ENCODE measurements at regions not wholly inside any gene's neighbourhood (a gene's known extent, or its start where the extent isn't known, plus 50 kb on each side); places are given as distances from the start of the nearest gene placed in this dataset.
"Not testable (repeated sequence)": the region's sequence is repeated elsewhere in the genome, so short reads cannot be mapped to it uniquely, and the experiment has no call there.

DNA sequence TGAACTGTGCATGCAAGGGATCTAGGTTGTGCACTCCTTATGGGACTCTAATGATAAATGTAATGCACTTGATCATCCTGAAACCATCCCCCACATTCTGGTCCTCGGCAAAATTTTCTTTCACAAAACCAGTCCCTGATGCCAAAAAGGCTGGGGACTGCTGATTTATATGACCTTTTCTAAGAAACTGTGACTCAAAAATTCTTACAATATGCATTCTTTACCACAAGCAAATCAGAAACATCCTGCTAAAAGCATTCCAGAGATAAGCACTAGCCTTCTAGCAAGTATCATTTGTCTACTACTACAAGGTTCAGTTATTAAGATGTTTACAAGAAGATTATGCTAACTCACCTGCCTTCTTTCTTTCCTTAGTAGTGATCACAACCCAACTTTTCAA, 166.5 kb upstream of the PCDH7 start:
- no peak for DNase-seq (ENCODE audit: low read depth)
- TF ChIP-seq, protein P1, sequence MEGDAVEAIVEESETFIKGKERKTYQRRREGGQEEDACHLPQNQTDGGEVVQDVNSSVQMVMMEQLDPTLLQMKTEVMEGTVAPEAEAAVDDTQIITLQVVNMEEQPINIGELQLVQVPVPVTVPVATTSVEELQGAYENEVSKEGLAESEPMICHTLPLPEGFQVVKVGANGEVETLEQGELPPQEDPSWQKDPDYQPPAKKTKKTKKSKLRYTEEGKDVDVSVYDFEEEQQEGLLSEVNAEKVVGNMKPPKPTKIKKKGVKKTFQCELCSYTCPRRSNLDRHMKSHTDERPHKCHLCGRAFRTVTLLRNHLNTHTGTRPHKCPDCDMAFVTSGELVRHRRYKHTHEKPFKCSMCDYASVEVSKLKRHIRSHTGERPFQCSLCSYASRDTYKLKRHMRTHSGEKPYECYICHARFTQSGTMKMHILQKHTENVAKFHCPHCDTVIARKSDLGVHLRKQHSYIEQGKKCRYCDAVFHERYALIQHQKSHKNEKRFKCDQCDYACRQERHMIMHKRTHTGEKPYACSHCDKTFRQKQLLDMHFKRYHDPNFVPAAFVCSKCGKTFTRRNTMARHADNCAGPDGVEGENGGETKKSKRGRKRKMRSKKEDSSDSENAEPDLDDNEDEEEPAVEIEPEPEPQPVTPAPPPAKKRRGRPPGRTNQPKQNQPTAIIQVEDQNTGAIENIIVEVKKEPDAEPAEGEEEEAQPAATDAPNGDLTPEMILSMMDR (conservative IDR thresholded peaks at IDR 0.05; ENCODE audit: low read depth, low read length), result no peak
- H3K4me3 ChIP-seq (ENCODE audit: low read depth, low read length), result no peak overlapping the region

DNA sequence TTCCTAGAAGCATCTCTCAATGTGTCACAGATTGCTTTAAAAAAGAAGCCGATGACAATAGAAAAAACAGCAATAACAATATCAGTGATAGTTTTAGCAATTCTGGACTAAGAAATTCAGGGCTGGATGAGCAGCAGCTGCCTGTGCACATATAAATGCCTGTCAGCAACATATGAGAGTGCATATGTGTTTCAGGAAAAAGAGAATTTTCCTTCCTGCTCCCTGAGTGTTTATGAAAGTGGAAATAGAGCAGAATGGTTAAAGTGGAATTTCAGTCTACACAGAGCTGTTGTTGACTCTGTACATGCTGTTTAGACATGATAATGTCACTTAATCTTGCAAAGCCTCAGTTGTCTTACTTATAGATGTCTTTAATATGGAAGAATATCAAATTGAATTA, 164.4 kb upstream of the PCDH7 start:
- no peak for DNase-seq (ENCODE audit: low read depth)
- no peak overlapping the region for H3K4me3 ChIP-seq (ENCODE audit: low read depth, low read length)
- TF ChIP-seq, protein P1 (conservative IDR thresholded peaks at IDR 0.05; ENCODE audit: low read depth, low read length), result no peak

DNA sequence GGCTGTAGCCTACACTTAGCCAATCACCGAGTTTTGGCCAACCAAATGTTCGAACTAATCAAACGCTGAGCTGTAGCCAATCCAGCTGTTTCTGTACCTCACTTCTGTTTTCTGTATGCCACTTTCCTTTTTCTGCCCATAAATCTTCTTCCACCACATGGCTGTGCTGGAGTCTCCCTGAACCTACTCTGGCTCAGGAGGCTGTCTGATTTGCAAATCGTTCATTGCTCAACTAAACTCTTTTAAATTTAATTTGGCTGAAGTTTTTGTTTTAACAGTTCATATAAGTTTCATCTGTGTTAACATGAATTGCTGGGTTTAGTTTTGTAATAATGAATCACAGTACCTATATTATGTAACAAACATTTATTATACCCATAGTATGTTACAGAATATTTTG, 160.7 kb upstream of the PCDH7 start:
- no peak for DNase-seq (ENCODE audit: low read depth)
- H3K4me3 ChIP-seq (ENCODE audit: low read depth, low read length), result no peak overlapping the region
- TF ChIP-seq, protein P1 (conservative IDR thresholded peaks at IDR 0.05; ENCODE audit: low read depth, low read length), result no peak

DNA sequence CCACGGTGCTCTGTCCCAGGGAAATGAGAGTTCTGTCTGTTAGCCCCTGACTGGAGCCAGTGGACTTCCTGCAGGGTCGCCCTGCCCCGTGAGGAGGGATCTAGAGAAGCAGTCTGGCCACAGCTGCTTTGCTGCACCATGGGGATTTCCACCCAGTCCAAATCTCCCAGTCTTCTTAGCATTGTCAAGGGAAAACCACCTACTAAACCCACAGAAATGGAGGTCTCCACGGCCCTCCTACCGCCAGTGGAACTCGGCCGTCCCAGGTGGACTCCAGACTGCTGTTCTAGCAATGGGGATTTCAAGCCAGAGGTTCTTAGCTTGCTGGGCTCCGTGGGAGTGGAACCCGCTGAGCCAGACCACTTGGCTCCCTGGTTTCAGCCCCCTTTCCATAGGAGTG, 133.3 kb upstream of the PCDH7 start:
- no peak for DNase-seq (ENCODE audit: low read depth)
- TF ChIP-seq, protein P1 (conservative IDR thresholded peaks at IDR 0.05; ENCODE audit: low read depth, low read length), result no peak
- H3K4me3 ChIP-seq (ENCODE audit: low read depth, low read length), result no peak overlapping the region

DNA sequence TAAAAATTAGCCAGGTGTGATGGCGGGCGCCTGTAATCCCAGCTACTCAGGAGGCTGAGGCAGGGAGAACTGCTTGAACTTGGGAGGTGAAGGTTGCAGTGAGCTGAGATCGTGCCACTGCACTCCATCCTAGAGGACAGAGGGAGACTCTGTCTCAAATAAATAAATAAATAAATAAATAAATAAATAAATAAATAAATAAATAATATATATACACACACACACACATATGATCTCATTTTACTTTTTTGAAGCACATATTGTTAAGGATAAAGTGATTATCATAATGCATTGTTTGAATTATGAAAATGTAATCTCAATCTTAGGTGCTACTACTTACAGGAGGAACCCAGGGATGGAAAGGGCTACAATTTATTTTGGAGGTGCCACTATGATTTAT, 130.5 kb upstream of the PCDH7 start:
- H3K4me3 ChIP-seq (ENCODE audit: low read depth, low read length); DNase-seq (ENCODE audit: low read depth): not testable (repeated sequence)

DNA sequence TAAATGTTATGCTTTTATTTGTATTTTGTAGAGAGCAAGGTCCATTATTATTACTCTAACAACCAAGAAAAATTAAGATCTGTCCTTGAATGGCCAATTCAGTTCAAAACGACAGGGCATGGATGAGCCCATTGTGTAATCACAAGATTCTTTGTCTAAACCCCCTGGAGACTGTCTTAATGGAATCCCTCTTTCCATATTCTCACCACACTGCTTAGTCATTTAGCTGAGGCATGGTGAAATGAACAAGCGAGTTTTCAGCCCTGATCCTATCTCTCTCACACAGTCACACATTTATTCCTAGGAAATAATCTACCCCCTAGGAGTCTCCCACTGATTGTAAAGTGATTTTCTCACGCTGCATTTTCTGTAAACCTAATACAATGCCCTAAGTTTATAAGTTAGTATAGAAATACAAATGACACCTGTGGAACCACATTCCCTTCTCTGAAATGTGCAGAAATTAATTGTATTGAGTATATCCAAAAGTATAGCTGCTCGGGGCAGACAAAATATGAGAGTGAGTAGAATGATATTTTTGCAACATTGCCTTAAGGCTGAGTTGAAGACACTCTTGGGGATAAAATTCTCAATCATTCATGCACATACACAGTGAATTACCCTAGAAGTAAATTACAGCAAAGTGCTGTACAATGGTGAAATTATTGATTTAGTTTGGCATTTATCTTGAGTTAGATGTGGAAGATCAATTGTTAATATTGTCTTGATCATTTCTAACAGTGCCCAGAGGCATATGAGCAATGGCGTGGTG, 119.7 kb upstream of the PCDH7 start:
- no peak for DNase-seq (ENCODE audit: low read depth)
- TF ChIP-seq, protein P1 (conservative IDR thresholded peaks at IDR 0.05; ENCODE audit: low read depth, low read length), result no peak
- H3K4me3 ChIP-seq (ENCODE audit: low read depth, low read length), result no peak overlapping the region

DNA sequence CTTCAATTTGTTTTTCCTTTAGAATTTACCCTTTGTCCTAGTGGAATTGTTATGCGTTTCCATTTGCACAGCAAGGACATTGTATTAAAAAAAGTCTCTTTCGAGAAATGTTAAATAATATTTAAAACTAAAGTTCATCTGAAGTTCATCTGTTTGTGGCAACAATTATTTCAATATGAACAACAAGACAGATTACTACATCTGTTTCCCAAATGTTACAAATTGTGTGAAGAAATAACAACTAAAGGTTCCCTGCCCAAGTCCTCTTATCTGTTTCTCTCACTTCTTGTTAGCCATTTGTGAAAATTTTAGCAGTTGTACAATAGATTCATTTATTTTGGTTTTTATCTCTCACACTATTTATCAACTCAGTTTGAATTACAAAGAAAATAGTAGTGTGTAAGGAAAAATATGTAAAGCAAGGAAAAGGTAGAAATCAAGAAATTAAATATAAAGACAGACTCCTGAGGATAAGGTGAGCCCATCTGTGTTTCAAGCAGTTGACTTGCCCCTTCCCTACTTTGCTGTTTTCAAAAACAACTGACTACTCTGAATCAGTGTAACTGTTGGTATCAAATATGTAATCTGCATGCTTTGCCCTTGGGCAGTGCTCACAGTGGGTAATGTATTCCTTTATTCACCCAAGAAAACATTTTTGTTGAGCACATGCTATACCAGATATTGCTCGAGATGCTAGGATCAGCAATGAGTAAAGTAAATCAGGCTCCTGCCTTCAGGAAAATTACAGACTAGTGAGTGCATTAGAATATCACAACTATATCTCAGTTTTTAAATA, 118.9 kb upstream of the PCDH7 start:
- TF ChIP-seq, protein P1 (conservative IDR thresholded peaks at IDR 0.05; ENCODE audit: low read depth, low read length), result no peak
- no peak overlapping the region for H3K4me3 ChIP-seq (ENCODE audit: low read depth, low read length)
- no peak for DNase-seq (ENCODE audit: low read depth)
